Occipital lobe (tissue), 1 donor: ENCODE measurements at regions not wholly inside any gene's neighbourhood (a gene's known extent, or its start where the extent isn't known, plus 50 kb on each side); places are given as distances from the start of the nearest gene placed in this dataset.

Source experiments
- DNase-seq: peaks from one replicate; lab custom pipeline; 2025; lab: John Stamatoyannopoulos, UW

DNA sequence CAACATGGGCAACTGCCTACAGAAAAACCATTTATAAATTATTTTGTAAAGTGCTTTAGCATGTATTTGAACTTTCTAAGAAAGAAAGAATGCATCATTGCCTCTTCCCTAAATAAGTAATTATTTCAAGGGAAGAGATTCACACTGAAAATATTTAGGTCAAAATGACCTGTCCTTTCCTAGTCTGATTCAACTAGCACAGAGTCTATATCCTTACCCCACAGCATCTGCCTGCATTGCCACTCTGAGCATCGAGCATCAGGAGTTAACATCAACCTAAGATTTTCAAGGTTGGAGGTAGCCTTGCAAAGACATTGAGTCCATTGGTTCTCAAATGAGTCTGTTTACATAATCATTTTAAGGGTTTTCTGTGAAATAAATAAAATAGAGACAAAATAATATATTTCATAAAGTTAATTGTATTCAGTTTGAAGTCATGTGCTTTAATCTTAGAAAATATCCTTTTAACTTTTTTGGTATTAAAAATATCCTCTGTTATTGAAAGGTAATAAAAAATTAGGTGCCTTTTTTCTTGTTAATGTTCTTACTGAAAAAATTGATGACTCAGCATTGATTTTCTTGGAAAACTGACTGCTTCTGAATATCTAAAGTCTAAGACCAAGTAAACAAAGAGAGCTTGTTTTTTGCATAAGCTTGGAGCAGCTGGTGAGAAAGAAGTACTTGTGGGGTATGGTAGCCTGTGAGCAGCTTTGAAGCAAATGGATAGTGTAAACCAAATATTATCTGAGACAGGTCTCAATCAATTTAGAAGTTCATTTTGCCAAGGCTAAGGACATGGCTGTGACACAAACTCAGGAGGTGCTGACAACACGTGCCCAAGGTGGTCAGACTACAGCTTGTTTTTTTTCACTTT, 269.0 kb upstream of the CLEC14A start:
- DNase-seq: no peak

DNA sequence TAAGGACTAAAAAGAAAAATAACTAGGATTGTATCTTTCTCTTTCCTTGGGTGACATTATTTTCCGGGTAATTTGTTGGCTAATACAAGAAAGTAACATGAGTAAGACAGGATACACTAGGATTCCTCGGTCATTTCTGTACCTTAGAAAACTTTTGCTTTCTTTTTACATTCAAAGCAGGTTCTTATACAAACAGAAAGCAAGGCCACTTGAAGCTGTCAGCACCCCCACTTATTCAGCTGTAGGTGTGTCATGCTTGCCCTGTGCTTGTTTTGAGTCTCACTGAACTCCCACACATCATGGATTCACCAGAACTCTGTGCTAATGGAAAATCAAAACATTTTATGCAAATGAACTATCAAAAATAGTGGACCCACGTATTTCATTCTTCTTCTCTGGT, 266.8 kb upstream of the CLEC14A start:
- no peak for DNase-seq

DNA sequence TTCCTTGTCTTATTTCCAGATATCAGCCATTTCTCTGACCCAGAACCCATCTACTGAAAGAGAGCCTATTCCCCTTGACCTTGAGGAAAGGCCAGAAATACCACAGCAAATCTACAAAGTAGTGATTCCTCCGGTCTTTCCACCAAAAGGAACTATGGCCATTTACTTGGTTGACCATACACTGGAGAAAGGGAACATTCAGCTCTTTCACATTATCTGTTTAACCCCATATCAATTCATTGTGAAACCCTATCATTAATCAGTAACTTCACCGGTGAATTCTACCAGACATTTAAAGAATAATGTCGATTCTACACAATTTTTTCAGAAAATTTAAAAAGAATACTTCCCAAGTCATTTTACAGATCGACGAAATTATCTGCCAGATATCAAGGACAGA, 265.7 kb upstream of the CLEC14A start:
- no peak for DNase-seq

DNA sequence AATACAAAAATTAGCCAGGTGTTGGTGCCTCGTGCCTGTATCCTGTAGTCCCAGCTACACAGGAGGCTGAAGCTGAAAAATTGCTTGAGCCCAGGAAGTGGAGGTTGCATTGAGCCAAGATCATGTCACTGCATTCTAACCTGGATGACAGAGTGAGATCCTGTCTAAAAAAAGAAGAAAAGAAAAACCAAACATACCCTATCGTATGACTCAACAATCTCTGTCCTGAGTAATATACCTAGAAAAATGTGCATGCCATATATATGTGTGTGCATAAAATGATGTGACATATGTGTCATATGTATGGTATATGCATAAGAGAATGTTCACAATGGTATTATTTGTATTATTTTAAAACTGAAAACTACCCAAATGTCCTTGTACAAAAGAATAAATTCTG, 261.5 kb upstream of the CLEC14A start:
- no peak for DNase-seq

DNA sequence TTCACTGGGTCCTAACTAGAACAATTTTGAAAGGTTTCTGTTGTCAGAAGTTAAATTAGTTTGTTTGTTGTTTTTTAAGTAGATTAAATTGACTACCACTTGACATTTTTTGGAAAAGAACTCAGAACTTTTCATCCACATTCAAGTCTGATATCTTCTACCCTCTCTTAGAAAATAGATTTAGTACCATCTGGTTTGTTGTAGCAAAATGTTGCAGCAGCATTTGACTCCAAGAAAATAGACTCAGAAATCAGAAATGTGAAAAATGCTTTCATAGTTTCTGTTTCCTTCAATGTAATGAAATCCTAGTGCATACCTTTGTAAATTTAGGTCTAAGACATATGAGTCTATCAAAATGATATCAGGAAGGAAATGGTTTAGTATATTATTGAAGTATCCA, 256.3 kb upstream of the CLEC14A start:
- no peak for DNase-seq

DNA sequence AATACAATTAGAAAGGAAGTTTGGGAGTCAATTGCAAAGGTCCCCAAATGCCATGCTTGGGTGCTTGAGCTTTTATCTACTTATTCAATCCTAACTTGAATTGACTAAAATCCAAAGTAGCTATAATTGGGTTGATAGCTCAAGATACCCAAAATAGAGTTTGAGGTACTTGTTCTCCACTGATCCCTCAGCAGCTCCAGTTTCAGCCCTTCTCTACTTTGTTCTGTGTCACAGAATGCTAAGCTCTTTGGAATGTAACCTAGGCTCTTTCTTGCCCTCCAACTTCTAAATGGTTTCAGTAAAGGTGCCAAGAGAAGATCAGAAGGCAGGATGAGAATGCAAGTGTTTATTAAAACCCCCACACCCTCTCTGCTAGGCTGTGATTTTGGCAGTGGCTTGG, 251.4 kb upstream of the CLEC14A start:
- no peak for DNase-seq

DNA sequence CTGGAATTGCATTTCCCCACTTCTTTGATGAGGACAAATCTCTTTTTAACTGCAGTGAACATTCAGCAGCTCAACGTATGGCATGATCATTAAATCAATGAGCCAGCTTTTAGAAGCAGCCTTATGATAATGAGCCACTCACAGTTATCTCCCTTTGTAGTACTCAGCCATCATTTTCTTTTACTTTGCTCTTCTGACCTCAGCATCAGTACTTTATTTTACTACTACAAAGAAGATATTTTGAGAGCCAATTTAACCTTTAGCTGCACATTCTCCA, 250.0 kb upstream of the CLEC14A start:
- no peak for DNase-seq

DNA sequence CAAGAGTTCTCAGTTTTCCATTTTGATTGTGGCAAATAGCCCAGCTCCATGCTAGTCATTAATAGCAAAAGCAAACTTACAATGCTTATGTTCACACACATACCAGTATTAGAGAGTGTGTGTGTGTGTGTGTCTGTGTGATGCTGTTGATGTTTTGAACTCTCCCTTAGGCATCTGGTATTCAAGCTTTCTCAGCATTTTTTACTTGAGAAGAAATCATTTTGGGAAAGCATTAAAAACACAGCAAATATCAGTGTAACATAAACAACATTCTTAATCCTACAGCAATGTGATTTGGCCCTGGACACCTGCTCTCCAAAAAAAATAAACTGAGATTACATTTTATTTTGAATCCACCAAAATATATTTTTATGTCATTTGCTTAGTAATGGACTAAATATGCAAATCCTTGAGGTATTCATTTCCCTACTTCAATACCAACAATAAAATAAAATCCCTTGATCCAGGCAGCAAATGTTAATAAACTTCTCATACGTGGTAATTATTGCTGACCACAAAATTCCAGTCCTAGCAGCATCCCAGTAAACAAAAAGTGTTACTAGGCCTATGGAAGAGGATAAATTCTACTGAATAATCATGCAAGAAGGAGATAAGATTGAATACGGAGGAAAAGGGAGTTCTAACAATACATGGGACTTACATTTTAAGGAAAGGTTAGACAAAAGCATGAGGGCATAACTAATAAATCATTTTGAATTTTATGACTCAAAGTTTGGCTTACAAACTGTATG, 249.5 kb upstream of the CLEC14A start:
- DNase-seq: no peak

DNA sequence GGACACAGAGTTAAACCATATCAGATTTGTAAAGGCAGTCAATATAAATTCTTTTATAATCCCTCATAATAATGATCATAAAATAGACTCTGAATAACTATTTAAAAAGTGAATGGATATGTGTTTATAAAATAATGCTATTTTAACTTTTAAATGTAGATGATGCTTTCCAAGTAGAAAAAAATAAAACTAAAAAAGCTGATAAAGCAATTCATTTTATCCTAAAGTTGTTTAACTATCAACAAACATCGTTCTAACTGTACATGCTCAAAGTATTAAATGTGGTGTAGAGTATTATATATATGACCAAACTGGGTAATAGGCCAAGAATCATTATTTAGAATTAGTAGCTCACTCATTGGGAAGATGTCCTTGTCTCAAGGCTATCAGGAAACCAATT, 248.3 kb upstream of the CLEC14A start:
- DNase-seq: no peak

DNA sequence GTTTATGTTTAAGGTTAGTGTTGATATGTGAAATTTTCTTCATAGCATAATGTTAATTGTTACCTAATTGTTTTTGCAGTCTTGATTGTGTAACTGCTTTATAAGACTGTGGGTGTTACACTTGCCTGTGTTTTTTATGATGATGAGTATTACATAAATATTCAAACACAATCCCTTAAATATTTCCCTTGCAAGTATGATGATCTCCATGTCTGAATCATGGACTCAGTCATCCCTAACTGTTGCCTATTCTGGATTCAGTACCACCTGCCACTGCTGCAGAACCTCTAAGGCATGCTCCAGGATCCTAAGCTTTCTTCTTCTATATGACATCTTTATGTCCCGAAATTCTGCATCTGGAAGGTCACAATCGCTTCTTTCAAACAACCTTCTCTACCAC, 246.3 kb upstream of the CLEC14A start:
- no peak for DNase-seq

DNA sequence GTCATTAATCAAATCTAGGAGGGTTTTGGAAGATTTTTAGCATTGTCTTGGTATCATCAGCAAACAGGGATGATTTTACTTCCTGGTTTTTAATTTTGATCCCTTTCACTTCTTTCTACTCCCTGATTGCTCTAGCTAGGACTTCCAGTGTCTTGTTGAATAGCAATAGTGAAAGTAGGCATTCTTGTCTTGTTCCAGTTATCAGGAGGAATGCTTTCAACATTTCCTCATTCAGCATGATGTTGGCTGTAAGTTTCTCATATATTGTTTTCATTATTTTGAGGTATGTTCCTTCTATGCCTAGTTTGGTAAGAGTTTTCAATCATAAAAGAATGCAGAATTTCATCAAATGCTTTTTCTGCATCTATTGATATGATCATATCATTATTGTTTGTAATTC, 244.2 kb upstream of the CLEC14A start:
- DNase-seq: no peak

DNA sequence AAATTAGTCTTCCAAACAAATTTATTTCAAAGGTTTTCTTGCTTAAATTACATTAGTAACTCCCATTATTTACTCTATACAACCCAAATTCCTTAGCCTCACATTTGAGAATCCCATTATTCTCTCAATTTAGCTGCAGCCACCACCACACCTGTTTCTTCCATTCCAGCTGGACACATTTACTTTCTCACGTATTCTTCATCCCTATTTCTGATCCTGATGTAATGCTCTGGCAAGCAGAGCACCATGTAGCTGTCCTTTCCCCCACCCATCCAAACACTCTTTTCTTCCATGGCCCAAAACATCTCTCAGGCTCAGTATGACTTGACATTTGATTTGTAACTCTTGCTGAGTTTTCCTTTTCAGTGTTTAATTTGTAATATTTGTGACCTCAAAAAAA, 240.2 kb upstream of the CLEC14A start:
- DNase-seq: no peak

DNA sequence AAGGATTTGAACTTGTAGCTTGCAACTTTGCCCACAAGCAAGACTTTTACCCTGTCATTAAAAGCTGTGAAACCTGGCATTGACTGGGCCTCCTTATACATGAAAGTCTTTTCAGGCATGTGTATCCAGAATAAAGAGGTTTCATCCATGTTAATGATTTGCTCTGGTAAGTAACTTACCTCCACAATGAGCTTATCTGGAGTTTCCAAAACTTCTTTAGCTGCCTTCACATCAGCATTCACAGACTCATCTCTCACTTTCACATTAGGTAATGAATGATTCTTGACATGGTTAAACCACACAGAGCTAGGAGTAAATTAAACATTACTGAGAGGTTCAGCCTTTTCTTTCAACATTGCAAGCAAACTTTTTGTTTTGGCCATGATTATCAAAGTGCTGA, 234.4 kb upstream of the CLEC14A start:
- DNase-seq: no peak

DNA sequence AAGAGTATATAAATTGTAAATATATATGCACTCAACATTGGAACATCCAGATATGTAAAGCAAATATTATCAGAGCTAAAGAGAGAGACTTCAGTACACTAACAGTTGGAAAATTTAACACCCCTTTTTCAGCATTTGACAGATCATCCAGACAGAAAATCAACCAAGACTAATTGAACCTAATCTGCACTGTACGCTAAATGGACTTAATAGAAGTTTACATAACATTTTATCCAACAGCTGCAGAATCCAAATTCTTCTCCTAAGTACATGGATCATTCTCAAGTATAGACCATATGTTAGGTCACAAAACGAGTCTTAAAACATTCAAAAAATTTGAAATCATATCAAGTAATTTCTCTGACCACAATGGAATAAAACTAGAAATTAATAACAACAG, 229.1 kb upstream of the CLEC14A start:
- DNase-seq: no peak

DNA sequence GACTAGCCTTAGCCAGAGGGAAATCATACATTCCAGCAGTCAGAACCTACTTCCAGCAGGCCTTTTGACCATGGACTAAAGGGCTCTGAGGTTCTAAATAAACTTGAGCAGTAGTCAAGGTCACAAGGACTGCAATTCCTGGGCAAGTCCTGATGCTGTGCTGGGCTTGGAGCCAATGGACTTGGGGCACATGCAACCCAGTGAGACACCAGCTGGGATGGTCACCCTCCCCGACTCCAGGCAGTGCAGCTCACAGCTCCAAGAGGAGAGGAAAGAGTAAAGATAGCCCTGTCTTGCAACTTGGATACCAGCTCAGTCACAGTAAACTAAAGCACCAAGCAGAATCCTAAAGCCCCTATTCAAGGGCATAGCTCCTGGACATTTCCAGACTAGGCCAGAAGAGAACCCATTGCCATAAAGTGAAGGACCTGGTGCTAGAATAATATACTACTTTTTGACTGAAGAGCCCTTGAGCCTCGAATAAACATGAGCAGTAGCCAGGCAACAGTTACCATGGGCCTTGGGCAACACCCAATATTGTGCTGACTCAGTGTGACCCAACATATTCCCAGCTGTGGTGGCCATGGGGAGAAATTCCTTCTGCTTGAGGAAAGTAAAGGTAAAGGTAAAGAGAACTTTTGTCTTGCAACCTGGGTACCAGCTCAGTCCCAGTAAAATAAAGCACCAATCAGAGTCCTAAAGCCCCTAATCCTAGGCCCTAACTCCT, 226.2 kb upstream of the CLEC14A start:
- DNase-seq: no peak

DNA sequence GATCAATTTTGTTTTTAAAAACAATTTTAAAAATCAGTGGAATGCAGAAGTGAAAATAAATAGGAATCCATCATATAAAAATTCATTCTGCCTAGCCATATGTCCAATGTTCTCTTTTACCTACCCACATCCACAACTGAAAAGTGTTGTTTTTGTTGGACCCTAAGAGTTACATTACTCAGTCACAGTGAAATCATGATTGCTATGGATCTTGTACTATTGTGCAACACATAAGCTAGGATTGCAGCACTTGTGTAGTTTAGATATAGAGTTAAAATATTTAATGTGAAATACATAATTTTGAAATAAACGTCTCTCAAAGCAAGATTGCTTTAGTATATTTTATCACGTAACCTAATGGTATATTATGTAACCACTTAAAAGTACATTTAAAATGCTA, 213.3 kb upstream of the CLEC14A start:
- DNase-seq: no peak

DNA sequence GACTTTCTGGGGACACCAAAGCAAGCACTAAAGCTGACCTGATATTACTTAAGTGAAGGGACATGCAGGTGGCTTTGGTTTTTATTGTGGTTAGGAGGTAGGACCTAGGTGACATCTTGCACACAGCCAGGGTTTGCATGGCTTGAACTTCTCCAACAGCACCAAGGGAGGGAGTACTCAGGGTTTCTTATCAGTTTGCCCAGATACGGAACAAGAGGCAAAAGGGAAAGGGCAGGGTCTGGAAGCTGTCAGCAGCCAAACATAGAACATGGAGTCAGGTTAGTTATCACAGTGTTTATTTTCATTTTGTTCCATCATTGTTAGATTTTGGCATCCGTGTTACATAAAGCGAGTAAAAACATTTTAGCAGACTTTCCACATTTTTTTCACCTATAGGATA, 186.3 kb upstream of the CLEC14A start:
- DNase-seq: no peak

DNA sequence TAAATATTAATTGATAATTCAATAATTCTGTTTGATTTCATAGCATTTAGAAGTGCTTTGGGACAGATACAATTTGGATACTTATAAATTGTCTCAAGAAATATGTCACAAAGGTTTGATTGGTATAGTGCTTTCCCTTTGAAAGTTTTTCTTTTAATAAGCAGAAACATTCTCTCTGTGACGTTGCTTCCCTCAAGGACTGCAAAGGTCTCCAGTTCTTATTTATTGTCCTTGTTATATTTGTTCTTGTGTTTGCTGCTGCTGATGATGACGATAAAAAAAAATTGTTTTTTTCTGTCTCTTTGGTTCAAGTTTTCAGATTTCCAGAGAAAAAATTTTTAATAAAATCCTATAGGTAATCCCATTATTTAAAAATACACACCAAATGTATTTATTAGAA, 176.3 kb upstream of the CLEC14A start:
- DNase-seq: no peak

DNA sequence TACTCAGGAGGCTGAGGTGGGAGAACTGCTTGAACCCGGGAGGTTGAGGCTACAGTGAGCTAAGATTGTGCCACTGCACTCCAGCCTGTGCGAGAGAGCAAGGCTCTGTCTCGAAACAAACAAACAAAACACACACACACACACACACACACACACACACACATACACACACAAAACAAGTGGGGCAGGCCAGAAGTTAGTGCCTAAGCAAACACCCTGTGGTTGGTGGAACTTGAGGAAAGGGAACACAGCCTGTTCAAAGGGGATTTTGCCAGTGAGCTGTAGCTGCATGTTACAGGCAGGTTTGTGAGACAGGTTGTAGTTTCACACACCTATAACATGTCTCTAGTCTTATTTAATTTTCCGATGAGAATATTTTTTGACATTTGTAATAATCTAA, 175.3 kb upstream of the CLEC14A start:
- no peak for DNase-seq

DNA sequence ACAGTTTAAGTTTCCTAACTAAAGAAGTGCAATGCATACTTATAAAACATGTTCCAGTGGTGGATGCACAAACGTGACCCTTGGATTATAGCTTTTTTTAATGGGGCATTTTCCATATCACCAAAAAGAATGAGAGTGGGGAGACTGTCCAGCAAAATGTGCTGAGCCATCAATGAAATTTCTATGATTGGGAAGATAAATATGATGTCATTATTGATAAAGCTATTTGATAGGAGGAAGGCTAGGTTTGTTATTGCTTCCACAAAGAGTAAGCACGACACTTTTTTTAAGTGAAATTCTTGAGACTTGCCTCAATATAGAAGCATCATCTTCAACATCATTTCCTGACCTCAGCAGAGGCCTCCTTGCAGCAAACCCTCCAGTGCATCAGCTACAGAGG, 174.6 kb upstream of the CLEC14A start:
- DNase-seq: no peak

DNA sequence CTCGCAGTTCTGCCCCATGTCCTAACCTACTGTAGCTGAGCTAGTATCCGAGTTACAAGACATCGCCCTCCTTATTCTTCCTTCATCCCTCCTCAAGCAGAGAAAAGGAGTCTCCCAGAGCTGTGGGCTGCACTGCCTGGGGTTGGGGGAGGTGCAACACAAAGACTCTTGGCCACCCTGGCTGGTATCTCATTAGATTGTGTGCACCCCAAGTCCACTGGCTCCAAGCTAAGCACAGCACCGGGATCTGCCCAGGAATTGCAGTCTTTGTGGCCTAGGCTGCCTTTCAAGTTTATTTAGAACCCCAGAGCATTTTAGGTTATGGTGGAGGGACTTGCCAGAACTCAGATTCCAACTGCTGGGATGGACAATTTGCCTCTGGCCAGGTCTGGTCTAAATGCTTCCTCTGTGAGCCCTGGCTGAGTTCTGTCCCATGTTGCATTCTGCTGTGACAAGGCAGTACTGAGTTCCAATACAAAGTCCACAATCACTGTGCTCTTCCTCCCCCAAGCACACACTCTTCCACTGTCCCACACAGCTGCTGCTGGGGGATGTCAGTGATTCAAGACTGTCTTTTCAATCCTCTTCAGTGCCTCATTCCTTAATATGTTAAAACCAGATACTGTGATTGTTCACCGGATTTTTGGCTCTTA, 169.6 kb upstream of the CLEC14A start:
- no peak for DNase-seq

DNA sequence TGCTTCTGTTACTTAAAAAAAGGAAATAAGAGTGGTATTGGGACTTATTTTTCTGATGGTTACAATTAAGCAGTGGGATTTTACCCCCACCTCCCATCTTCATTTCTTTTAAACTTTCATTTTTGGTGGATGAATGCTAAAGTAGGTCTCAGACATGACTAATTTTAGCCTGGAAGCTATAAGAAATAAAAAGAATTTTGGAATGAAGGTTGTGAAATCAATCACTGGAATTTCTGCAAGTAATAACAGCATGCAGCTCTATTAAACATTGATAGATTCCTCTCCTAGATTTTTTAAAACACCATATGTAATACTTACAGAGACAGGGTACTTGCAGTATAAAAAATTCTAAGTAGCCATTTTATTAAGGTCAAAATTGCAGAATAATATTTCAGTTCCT, 164.2 kb upstream of the CLEC14A start:
- no peak for DNase-seq
